Head of caudate nucleus (tissue), 42 donors: ENCODE measurements at regions not wholly inside any gene's neighbourhood (a gene's known extent, or its start where the extent isn't known, plus 50 kb on each side); places are given as distances from the start of the nearest gene placed in this dataset.

Source experiments
- DNase-seq, 42 donors: peaks; one replicate each; pipeline versions ENCODE4 v3.0.0 to v3.0.0-alpha.2; 2020 to 2021; ENCODE audit warnings: mixed read lengths in 7 of 42
- intact Hi-C: fragments of 100-400 bp; cut with DNase I; formaldehyde crosslinking; loops from one replicate; pipeline ENCODE4 v1.15.0; 2022

- intact Hi-C loops = no loop called here
- no peak for DNase-seq
These were observed 540.7 kb downstream of the GATA3 start for GRCh38 chr10:8595140-8595539.

- intact Hi-C loops = no loop called here
- no peak for DNase-seq
These were observed 542.5 kb downstream of the GATA3 start for GRCh38 chr10:8596929-8597472.

GRCh38 chr10:8600192-8600591 lies 545.7 kb downstream of the GATA3 start:
- intact Hi-C loops = no loop called here
- no peak for DNase-seq

- DNase-seq = no peak
- intact Hi-C loops = no loop called here
These were observed 548.3 kb downstream of the GATA3 start for GRCh38 chr10:8602821-8603220.

GRCh38 chr10:8614054-8614565 lies 559.6 kb downstream of the GATA3 start:
- intact Hi-C loops = no loop called here
- no peak for DNase-seq

- intact Hi-C loops = no loop called here
- DNase-seq = no peak
These were observed 560.6 kb downstream of the GATA3 start for GRCh38 chr10:8615118-8615517.

- no peak for DNase-seq
- intact Hi-C loops = no loop called here
These were observed 561.7 kb downstream of the GATA3 start for GRCh38 chr10:8616166-8616565.

GRCh38 chr10:8617792-8618191 lies 563.3 kb downstream of the GATA3 start:
- intact Hi-C loops = no loop called here
- DNase-seq = no peak

GRCh38 chr10:8618834-8619233 lies 564.3 kb downstream of the GATA3 start:
- intact Hi-C loops = no loop called here
- no peak for DNase-seq

- intact Hi-C loops = no loop called here
- DNase-seq = no peak
These were observed 573.9 kb downstream of the GATA3 start for GRCh38 chr10:8628351-8628750.

GRCh38 chr10:8633909-8634308 lies 579.4 kb downstream of the GATA3 start:
- intact Hi-C loops = no loop called here
- no peak for DNase-seq

- intact Hi-C loops = no loop called here
- no peak for DNase-seq
These were observed 581.9 kb downstream of the GATA3 start for GRCh38 chr10:8636371-8636770.

- no peak for DNase-seq
- intact Hi-C loops = no loop called here
These were observed 583.2 kb downstream of the GATA3 start for GRCh38 chr10:8637640-8638039.

- intact Hi-C loops = no loop called here
- no peak for DNase-seq
These were observed 583.7 kb downstream of the GATA3 start for GRCh38 chr10:8638088-8638672.

GRCh38 chr10:8639486-8640185 lies 585.1 kb downstream of the GATA3 start:
- DNase-seq = no peak
- intact Hi-C loops = no loop called here

GRCh38 chr10:8640301-8640700 lies 585.8 kb downstream of the GATA3 start:
- intact Hi-C loops = no loop called here
- DNase-seq = no peak

- intact Hi-C loops = no loop called here
- no peak for DNase-seq
These were observed 586.4 kb downstream of the GATA3 start for GRCh38 chr10:8640878-8641277.

- no peak for DNase-seq
- intact Hi-C loops = no loop called here
These were observed 601.8 kb downstream of the GATA3 start for GRCh38 chr10:8656261-8656660.

- intact Hi-C loops = no loop called here
- no peak for DNase-seq
These were observed 605.5 kb downstream of the GATA3 start for GRCh38 chr10:8659982-8660381.

- intact Hi-C loops = no loop called here
- DNase-seq = no peak
These were observed 607.4 kb downstream of the GATA3 start for GRCh38 chr10:8661886-8662285.

- intact Hi-C loops = no loop called here
- DNase-seq = no peak
These were observed 608.6 kb downstream of the GATA3 start for GRCh38 chr10:8663131-8663530.
